DOHH2 (cell line): ENCODE measurements at regions not wholly inside any gene's neighbourhood (a gene's known extent, or its start where the extent isn't known, plus 50 kb on each side); places are given as distances from the start of the nearest gene placed in this dataset.
"Not testable (repeated sequence)": the region's sequence is repeated elsewhere in the genome, so short reads cannot be mapped to it uniquely, and the experiment has no call there.

ENCODE experiments used
- CTCF ChIP-seq: fragments of 200-600 bp; sonication (generic); IDR thresholded peaks from one replicate; pipeline ENCODE4 v1.5.1; 2014; ENCODE audit warnings: antibody characterized with exemption, mild to moderate bottlenecking, low read depth, low read length; ENCODE audit not compliant: poor library complexity, severe bottlenecking
- EZH2phosphoT487 ChIP-seq: fragments of 200-600 bp; sonication (generic); IDR thresholded peaks from 2 replicates; pipeline ENCODE4 v1.6.1; 2017; ENCODE audit warnings: borderline replicate concordance, mild to moderate bottlenecking, antibody characterized with exemption, low read length, moderate library complexity, mixed read lengths

- TF ChIP-seq CTCF, EZH2phosphoT487: not testable (repeated sequence)
These were observed 80.6 kb upstream of the SEL1L start for GRCh38 chr14:81614302-81614701.
